ENCODE measurements at regions not wholly inside any gene's neighbourhood (a gene's known extent, or its start where the extent isn't known, plus 50 kb on each side); places are given as distances from the start of the nearest gene placed in this dataset.

DNA sequence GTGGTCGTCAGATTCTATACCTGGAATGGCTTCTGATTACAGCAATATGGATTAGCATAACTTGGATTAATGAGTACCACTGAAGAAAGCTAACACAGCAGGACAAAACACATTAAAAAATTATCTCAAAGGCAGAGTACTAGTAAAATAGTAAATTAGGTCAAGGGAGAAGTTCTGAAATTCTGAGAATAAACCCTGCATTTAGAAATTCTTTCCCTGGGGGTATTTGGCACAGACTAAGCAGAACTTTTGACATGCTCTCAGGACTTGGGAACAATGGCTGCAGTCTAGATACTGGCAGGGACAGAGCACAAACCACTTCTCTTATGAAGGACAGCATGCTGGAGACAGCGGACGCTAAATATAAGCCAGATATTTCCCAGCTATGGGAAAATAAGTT lies 85.6 kb upstream of the GRIA4 start:
- TF ChIP-seq, protein P1, sequence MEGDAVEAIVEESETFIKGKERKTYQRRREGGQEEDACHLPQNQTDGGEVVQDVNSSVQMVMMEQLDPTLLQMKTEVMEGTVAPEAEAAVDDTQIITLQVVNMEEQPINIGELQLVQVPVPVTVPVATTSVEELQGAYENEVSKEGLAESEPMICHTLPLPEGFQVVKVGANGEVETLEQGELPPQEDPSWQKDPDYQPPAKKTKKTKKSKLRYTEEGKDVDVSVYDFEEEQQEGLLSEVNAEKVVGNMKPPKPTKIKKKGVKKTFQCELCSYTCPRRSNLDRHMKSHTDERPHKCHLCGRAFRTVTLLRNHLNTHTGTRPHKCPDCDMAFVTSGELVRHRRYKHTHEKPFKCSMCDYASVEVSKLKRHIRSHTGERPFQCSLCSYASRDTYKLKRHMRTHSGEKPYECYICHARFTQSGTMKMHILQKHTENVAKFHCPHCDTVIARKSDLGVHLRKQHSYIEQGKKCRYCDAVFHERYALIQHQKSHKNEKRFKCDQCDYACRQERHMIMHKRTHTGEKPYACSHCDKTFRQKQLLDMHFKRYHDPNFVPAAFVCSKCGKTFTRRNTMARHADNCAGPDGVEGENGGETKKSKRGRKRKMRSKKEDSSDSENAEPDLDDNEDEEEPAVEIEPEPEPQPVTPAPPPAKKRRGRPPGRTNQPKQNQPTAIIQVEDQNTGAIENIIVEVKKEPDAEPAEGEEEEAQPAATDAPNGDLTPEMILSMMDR (conservative IDR thresholded peaks at IDR 0.05; ENCODE audit: low read length), result no peak
- no peak for TF ChIP-seq EZH2phosphoT487 (IDR thresholded peaks at IDR 0.05; ENCODE audit: borderline replicate concordance)
